Effector memory CD4-positive, alpha-beta T cell (primary cell): ENCODE measurements at regions not wholly inside any gene's neighbourhood (a gene's known extent, or its start where the extent isn't known, plus 50 kb on each side); places are given as distances from the start of the nearest gene placed in this dataset.

ENCODE experiments used
- DNase-seq, 3 donors: peaks; one replicate each; pipeline ENCODE4 v3.0.0-alpha.2; 2020
- H3K27ac ChIP-seq: 2 replicates; pipeline ENCODE4 v1.7.0; 2013; ENCODE audit warnings: mild to moderate bottlenecking, low read length, moderate library complexity; ENCODE audit not compliant: insufficient read depth, poor library complexity, severe bottlenecking
- H3K27me3 ChIP-seq: replicated peaks from 2 replicates; pipeline ENCODE4 v1.7.0; 2013; ENCODE audit warnings: mild to moderate bottlenecking, low read length; ENCODE audit not compliant: insufficient read depth, control insufficient read depth, poor library complexity, severe bottlenecking
- H3K36me3 ChIP-seq: 2 replicates; pipeline ENCODE4 v1.7.0; 2013; ENCODE audit warnings: mild to moderate bottlenecking, low read length, moderate library complexity; ENCODE audit not compliant: control insufficient read depth, insufficient read depth
- H3K4me1 ChIP-seq: 2 replicates; pipeline ENCODE4 v1.7.0; 2013; ENCODE audit warnings: low read length, mild to moderate bottlenecking; ENCODE audit not compliant: control insufficient read depth, insufficient read depth, poor library complexity, severe bottlenecking
- H3K4me3 ChIP-seq: 2 replicates; pipeline ENCODE4 v1.7.0; 2013; ENCODE audit warnings: low read length, low read depth, mild to moderate bottlenecking; ENCODE audit not compliant: insufficient read depth, poor library complexity, severe bottlenecking
- H3K9me3 ChIP-seq: 2 replicates; pipeline ENCODE4 v1.7.0; 2013; ENCODE audit warnings: mild to moderate bottlenecking, low read length, moderate library complexity; ENCODE audit not compliant: control insufficient read depth

- H3K27me3 ChIP-seq: no peaks in the 10 kb centered on the region
- H3K36me3 ChIP-seq: no peaks in the 10 kb centered on the region
- H3K9me3 ChIP-seq: no peaks in the 10 kb centered on the region
- no peak overlapping the region for H3K27ac ChIP-seq
- H3K4me1 ChIP-seq: no peaks in the 10 kb centered on the region
- H3K4me3 ChIP-seq: no peak overlapping the region
- no peak for DNase-seq
Measured at GRCh38 chr3:118760585-118761290, 273.9 kb downstream of the IGSF11 start.

- no peak overlapping the region for H3K27ac ChIP-seq
- DNase-seq: no peak
- H3K27me3 ChIP-seq: no peaks in the 10 kb centered on the region
- H3K9me3 ChIP-seq: no peaks in the 10 kb centered on the region
- H3K36me3 ChIP-seq: no peaks in the 10 kb centered on the region
- no peaks in the 10 kb centered on the region for H3K4me1 ChIP-seq
- H3K4me3 ChIP-seq: no peak overlapping the region
Measured at GRCh38 chr3:118761291-118761606, 273.4 kb downstream of the IGSF11 start.

GRCh38 chr3:118765636-118766305 is 268.9 kb downstream of the IGSF11 start:
- H3K4me3 ChIP-seq: no peak overlapping the region
- H3K36me3 ChIP-seq: no peaks in the 10 kb centered on the region
- no peaks in the 10 kb centered on the region for H3K4me1 ChIP-seq
- H3K27ac ChIP-seq: no peak overlapping the region
- no peak for DNase-seq
- H3K9me3 ChIP-seq: no peaks in the 10 kb centered on the region
- no peaks in the 10 kb centered on the region for H3K27me3 ChIP-seq

GRCh38 chr3:118766306-118766669 is 268.4 kb downstream of the IGSF11 start:
- Histone ChIP-seq H3K27ac (no peak overlapping the region), H3K27me3 (no peaks in the 10 kb centered on the region), H3K4me3 (no peak overlapping the region), H3K36me3 (no peaks in the 10 kb centered on the region), H3K9me3 (no peaks in the 10 kb centered on the region), H3K4me1 (no peaks in the 10 kb centered on the region)
- DNase-seq: no peak

GRCh38 chr3:118772036-118772435 is 262.6 kb downstream of the IGSF11 start:
- Histone ChIP-seq H3K36me3 (no peaks in the 10 kb centered on the region), H3K9me3 (no peaks in the 10 kb centered on the region), H3K4me1 (no peaks in the 10 kb centered on the region), H3K27me3 (no peaks in the 10 kb centered on the region), H3K4me3 (no peak overlapping the region), H3K27ac (no peak overlapping the region)
- DNase-seq: no peak

GRCh38 chr3:118772547-118773011 is 262.1 kb downstream of the IGSF11 start:
- no peak overlapping the region for H3K27ac ChIP-seq
- H3K4me3 ChIP-seq: no peak overlapping the region
- H3K36me3 ChIP-seq: no peaks in the 10 kb centered on the region
- no peak for DNase-seq
- no peaks in the 10 kb centered on the region for H3K9me3 ChIP-seq
- H3K27me3 ChIP-seq: no peaks in the 10 kb centered on the region
- no peaks in the 10 kb centered on the region for H3K4me1 ChIP-seq

GRCh38 chr3:118775021-118775420 is 259.6 kb downstream of the IGSF11 start:
- no peaks in the 10 kb centered on the region for H3K4me1 ChIP-seq
- no peak overlapping the region for H3K27ac ChIP-seq
- no peaks in the 10 kb centered on the region for H3K36me3 ChIP-seq
- H3K27me3 ChIP-seq: no peaks in the 10 kb centered on the region
- no peak overlapping the region for H3K4me3 ChIP-seq
- no peaks in the 10 kb centered on the region for H3K9me3 ChIP-seq
- no peak for DNase-seq

GRCh38 chr3:118778201-118778600 is 256.4 kb downstream of the IGSF11 start:
- Histone ChIP-seq H3K4me1 (no peaks in the 10 kb centered on the region), H3K9me3 (no peaks in the 10 kb centered on the region), H3K36me3 (no peaks in the 10 kb centered on the region), H3K4me3 (no peak overlapping the region), H3K27me3 (no peaks in the 10 kb centered on the region), H3K27ac (no peak overlapping the region)
- DNase-seq: no peak

GRCh38 chr3:118781232-118781631 is 253.4 kb downstream of the IGSF11 start:
- H3K9me3 ChIP-seq: no peaks in the 10 kb centered on the region
- H3K36me3 ChIP-seq: no peaks in the 10 kb centered on the region
- H3K4me3 ChIP-seq: no peak overlapping the region
- no peak overlapping the region for H3K27ac ChIP-seq
- H3K27me3 ChIP-seq: no peaks in the 10 kb centered on the region
- no peaks in the 10 kb centered on the region for H3K4me1 ChIP-seq
- no peak for DNase-seq

GRCh38 chr3:118781839-118782238 is 252.8 kb downstream of the IGSF11 start:
- Histone ChIP-seq H3K4me1 (no peaks in the 10 kb centered on the region), H3K9me3 (no peaks in the 10 kb centered on the region), H3K36me3 (no peaks in the 10 kb centered on the region), H3K4me3 (no peak overlapping the region), H3K27ac (no peak overlapping the region), H3K27me3 (no peaks in the 10 kb centered on the region)
- no peak for DNase-seq
